ENCODE measurements at regions not wholly inside any gene's neighbourhood (a gene's known extent, or its start where the extent isn't known, plus 50 kb on each side); places are given as distances from the start of the nearest gene placed in this dataset.

GRCh38 chr2:107681936-107682335 is 144.8 kb upstream of the RGPD4 start:
- no peak for DNase-seq (ENCODE audit: extremely low read depth, low read depth)
- no peak overlapping the region for H3K4me3 ChIP-seq (replicated peaks; ENCODE audit: low read depth, low read length)
- TF ChIP-seq, protein P1, sequence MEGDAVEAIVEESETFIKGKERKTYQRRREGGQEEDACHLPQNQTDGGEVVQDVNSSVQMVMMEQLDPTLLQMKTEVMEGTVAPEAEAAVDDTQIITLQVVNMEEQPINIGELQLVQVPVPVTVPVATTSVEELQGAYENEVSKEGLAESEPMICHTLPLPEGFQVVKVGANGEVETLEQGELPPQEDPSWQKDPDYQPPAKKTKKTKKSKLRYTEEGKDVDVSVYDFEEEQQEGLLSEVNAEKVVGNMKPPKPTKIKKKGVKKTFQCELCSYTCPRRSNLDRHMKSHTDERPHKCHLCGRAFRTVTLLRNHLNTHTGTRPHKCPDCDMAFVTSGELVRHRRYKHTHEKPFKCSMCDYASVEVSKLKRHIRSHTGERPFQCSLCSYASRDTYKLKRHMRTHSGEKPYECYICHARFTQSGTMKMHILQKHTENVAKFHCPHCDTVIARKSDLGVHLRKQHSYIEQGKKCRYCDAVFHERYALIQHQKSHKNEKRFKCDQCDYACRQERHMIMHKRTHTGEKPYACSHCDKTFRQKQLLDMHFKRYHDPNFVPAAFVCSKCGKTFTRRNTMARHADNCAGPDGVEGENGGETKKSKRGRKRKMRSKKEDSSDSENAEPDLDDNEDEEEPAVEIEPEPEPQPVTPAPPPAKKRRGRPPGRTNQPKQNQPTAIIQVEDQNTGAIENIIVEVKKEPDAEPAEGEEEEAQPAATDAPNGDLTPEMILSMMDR (IDR thresholded peaks at IDR 0.05; ENCODE audit: low read depth, low read length, missing control alignments) = no peak

DNA sequence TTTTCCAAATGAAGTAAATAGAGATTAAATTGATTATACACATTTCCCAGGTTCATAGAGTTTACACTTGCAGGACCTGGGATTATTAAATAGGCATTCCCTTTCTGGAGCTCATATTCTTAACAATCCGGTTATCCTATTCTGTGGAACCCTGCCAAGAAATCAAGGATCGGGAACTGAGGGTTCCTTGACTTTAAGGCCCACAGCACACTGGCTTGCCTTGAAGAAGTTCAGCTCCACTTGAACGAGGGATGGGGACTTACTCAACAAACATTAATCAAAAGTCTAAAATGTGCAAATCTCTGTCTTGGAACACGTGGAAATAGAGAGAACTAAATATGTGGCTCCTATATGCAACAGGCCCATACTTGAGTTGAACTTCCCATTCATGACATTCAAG is 142.3 kb upstream of the RGPD4 start:
- H3K4me3 ChIP-seq (replicated peaks; ENCODE audit: low read depth, low read length) = no peak overlapping the region
- DNase-seq (ENCODE audit: extremely low read depth, low read depth) = no peak
- TF ChIP-seq, protein P1 (IDR thresholded peaks at IDR 0.05; ENCODE audit: low read depth, low read length, missing control alignments) = no peak

DNA sequence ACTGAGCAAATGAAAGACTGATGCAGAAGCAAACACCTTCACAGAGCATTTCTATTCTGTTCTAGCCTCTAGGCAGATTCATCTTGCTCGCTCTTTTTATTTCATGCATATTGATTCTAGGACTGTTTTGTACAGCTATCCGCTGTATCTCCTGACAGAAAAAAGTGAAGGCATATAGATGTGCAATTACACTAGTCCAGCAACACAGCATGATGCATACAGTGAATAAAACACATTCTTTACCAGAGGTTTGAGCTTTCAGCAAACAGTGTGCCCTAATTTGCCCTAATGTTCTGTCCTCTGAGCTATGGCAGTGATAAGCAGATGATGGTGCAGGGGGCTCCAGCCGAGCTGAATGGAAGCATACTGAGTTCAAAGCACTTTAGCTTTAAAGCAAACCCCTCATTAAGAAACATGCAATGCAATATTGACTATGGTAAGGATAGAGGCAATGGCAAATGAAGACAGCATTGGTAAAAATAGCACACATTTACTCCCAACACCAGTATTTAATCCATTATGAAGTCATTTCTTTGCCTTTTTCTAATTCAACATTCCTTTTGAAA is 141.2 kb upstream of the RGPD4 start:
- H3K4me3 ChIP-seq (replicated peaks; ENCODE audit: low read depth, low read length) = no peak overlapping the region
- no peak for DNase-seq (ENCODE audit: extremely low read depth, low read depth)
- TF ChIP-seq, protein P1 (IDR thresholded peaks at IDR 0.05; ENCODE audit: low read depth, low read length, missing control alignments) = no peak

GRCh38 chr2:107687073-107687472 is 139.6 kb upstream of the RGPD4 start:
- DNase-seq (ENCODE audit: extremely low read depth, low read depth) = no peak
- H3K4me3 ChIP-seq (replicated peaks; ENCODE audit: low read depth, low read length) = no peak overlapping the region
- TF ChIP-seq, protein P1 (IDR thresholded peaks at IDR 0.05; ENCODE audit: low read depth, low read length, missing control alignments) = no peak

DNA sequence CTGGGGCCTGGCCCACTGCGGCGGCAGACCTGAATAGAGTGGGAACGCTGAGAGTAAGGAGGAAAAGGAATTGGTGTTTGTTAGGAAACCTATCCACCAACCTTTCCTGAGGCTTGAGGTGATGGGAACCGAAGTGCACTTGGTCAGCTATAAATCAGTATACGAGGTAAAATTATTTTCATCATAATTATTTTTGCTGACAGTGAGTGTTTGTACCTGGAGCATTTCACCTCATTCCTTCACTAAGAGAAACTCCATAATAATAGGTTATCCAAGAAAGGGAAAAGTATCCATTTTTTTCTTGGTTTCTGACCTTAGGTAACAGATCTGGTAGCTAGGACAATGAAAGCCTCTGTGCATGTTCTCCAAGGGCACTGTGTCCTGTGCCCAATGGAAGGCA is 138.6 kb upstream of the RGPD4 start:
- H3K4me3 ChIP-seq (replicated peaks; ENCODE audit: low read depth, low read length) = no peak overlapping the region
- TF ChIP-seq, protein P1 (IDR thresholded peaks at IDR 0.05; ENCODE audit: low read depth, low read length, missing control alignments) = no peak
- DNase-seq (ENCODE audit: extremely low read depth, low read depth) = no peak

DNA sequence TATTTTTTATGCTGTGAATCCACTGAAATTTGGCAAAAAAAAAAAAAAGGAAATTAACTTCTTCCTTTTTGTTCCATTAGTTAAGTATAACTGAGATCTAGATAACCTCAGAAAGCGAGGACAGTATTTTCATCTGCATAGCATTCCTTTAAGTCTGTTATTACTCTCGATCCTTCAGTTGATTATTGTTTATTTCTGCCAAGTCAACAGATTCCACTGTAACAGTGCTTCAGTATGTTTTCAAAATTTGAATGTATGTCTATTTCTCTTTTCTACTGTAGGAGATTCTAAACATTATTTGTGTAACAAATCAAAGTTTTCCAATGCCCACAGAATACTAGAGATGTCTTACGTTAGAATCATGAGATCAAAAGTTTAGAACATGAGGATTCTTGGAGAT is 133.1 kb upstream of the RGPD4 start:
- no peak overlapping the region for H3K4me3 ChIP-seq (replicated peaks; ENCODE audit: low read depth, low read length)
- no peak for DNase-seq (ENCODE audit: extremely low read depth, low read depth)
- TF ChIP-seq, protein P1 (IDR thresholded peaks at IDR 0.05; ENCODE audit: low read depth, low read length, missing control alignments) = no peak

DNA sequence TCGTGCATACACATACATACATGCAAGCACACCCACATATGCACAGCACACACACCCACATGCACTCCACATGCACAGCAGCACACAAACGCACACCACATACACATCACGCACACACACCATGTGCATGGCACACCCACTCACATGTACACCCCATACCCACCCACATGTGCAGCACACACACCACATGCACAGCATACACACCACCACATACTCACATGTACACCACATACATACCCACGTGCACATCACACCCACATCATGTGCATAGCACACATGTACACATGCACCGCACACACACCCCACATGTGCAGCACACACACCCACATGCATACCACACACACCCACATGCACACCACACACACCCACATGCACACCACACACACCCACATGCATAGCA is 132.0 kb upstream of the RGPD4 start:
- TF ChIP-seq, protein P1 (IDR thresholded peaks at IDR 0.05; ENCODE audit: low read depth, low read length, missing control alignments) = no peak
- no peak for DNase-seq (ENCODE audit: extremely low read depth, low read depth)
- H3K4me3 ChIP-seq (replicated peaks; ENCODE audit: low read depth, low read length) = no peak overlapping the region
